SK-N-SH (cell line): ENCODE measurements at regions not wholly inside any gene's neighbourhood (a gene's known extent, or its start where the extent isn't known, plus 50 kb on each side); places are given as distances from the start of the nearest gene placed in this dataset.

ENCODE experiments used
- CHD2 ChIP-seq: fragments of 150-350 bp; IDR thresholded peaks from 2 replicates; pipeline ENCODE4 v1.6.1; 2018; ENCODE audit warnings: low read length; ENCODE audit not compliant: partially characterized antibody
- EZH2phosphoT487 ChIP-seq: fragments of 200-600 bp; sonication (generic); IDR thresholded peaks from 2 replicates; pipeline ENCODE4 v1.6.1; 2017; ENCODE audit warnings: low read depth, mixed run types, mild to moderate bottlenecking, antibody characterized with exemption, moderate library complexity, borderline replicate concordance
- FOXJ3 ChIP-seq: sonication (generic); formaldehyde crosslinking; IDR thresholded peaks from 2 replicates; pipeline ENCODE4 v1.5.1; 2020; ENCODE audit warnings: mild to moderate bottlenecking, missing genetic modification reagents
- GATA2 ChIP-seq: sonication (generic); formaldehyde crosslinking; IDR thresholded peaks from 2 replicates; pipeline ENCODE4 v1.5.0; 2020; ENCODE audit warnings: mild to moderate bottlenecking, missing genetic modification reagents
- NRF1 ChIP-seq: IDR thresholded peaks from 2 replicates; pipeline ENCODE4 v1.6.1; 2012; ENCODE audit warnings: low read depth, mild to moderate bottlenecking, low read length
- POLR2AphosphoS5 ChIP-seq: IDR thresholded peaks from 2 replicates; pipeline ENCODE4 v1.6.1; 2012; ENCODE audit warnings: low read depth, low read length
- RFX5 ChIP-seq: IDR thresholded peaks from 2 replicates; pipeline ENCODE4 v1.6.1; 2012; ENCODE audit warnings: mild to moderate bottlenecking, improper control_type of control experiment, low read length
- SIN3A ChIP-seq: IDR thresholded peaks from 2 replicates; pipeline ENCODE4 v1.6.1; 2012; ENCODE audit warnings: low read depth, mild to moderate bottlenecking, low read length, moderate library complexity, borderline replicate concordance
- TF ChIP-seq, protein P1 (sequence below): fragments of 200-600 bp; sonication (generic); IDR thresholded peaks from 2 replicates; pipeline ENCODE4 v1.6.1; 2017; ENCODE audit warnings: antibody characterized with exemption, mild to moderate bottlenecking, moderate library complexity
- TF ChIP-seq, protein P2 (sequence below): IDR thresholded peaks from 2 replicates; pipeline ENCODE4 v1.4.0; 2012; ENCODE audit warnings: low read depth, borderline replicate concordance
- TF ChIP-seq, protein P3 (sequence below): IDR thresholded peaks from 2 replicates; pipeline ENCODE4 v1.6.1; 2012; ENCODE audit warnings: mild to moderate bottlenecking, low read depth, low read length, moderate library complexity
- TF ChIP-seq, protein P4 (sequence below): IDR thresholded peaks from 2 replicates; pipeline ENCODE4 v1.4.0; 2012; ENCODE audit warnings: low read depth

DNA sequence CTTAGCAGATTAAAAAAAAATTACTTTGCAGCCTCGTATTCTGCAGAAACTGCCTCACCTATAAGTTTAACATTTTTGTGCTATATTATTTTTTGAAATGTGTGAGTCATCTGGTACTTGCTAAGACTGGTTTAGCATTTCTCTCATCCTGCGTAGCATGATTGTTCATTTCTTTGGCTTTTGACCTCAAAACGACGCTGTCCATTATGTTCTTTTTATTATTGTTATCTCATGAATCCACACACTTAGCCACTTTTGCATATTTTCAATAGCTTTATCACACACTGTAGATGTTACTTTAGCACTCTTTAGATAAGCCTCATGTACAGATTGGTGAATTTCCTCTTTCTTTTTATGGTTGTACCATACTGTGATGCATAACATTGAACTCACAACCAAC is 1004.9 kb upstream of the NCAM2 start:
- TF ChIP-seq, protein P1, sequence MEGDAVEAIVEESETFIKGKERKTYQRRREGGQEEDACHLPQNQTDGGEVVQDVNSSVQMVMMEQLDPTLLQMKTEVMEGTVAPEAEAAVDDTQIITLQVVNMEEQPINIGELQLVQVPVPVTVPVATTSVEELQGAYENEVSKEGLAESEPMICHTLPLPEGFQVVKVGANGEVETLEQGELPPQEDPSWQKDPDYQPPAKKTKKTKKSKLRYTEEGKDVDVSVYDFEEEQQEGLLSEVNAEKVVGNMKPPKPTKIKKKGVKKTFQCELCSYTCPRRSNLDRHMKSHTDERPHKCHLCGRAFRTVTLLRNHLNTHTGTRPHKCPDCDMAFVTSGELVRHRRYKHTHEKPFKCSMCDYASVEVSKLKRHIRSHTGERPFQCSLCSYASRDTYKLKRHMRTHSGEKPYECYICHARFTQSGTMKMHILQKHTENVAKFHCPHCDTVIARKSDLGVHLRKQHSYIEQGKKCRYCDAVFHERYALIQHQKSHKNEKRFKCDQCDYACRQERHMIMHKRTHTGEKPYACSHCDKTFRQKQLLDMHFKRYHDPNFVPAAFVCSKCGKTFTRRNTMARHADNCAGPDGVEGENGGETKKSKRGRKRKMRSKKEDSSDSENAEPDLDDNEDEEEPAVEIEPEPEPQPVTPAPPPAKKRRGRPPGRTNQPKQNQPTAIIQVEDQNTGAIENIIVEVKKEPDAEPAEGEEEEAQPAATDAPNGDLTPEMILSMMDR, result no peak
- TF ChIP-seq NRF1 (no peak), POLR2AphosphoS5 (no peak), EZH2phosphoT487 (no peak), CHD2 (no peak), FOXJ3 (no peak), SIN3A (no peak), GATA2 (CRISPR knock-in tag) (no peak), RFX5 (no peak)
- TF ChIP-seq, protein P2, sequence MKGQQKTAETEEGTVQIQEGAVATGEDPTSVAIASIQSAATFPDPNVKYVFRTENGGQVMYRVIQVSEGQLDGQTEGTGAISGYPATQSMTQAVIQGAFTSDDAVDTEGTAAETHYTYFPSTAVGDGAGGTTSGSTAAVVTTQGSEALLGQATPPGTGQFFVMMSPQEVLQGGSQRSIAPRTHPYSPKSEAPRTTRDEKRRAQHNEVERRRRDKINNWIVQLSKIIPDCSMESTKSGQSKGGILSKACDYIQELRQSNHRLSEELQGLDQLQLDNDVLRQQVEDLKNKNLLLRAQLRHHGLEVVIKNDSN, result no peak
- TF ChIP-seq, protein P3, sequence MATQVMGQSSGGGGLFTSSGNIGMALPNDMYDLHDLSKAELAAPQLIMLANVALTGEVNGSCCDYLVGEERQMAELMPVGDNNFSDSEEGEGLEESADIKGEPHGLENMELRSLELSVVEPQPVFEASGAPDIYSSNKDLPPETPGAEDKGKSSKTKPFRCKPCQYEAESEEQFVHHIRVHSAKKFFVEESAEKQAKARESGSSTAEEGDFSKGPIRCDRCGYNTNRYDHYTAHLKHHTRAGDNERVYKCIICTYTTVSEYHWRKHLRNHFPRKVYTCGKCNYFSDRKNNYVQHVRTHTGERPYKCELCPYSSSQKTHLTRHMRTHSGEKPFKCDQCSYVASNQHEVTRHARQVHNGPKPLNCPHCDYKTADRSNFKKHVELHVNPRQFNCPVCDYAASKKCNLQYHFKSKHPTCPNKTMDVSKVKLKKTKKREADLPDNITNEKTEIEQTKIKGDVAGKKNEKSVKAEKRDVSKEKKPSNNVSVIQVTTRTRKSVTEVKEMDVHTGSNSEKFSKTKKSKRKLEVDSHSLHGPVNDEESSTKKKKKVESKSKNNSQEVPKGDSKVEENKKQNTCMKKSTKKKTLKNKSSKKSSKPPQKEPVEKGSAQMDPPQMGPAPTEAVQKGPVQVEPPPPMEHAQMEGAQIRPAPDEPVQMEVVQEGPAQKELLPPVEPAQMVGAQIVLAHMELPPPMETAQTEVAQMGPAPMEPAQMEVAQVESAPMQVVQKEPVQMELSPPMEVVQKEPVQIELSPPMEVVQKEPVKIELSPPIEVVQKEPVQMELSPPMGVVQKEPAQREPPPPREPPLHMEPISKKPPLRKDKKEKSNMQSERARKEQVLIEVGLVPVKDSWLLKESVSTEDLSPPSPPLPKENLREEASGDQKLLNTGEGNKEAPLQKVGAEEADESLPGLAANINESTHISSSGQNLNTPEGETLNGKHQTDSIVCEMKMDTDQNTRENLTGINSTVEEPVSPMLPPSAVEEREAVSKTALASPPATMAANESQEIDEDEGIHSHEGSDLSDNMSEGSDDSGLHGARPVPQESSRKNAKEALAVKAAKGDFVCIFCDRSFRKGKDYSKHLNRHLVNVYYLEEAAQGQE, result no peak
- TF ChIP-seq, protein P4, sequence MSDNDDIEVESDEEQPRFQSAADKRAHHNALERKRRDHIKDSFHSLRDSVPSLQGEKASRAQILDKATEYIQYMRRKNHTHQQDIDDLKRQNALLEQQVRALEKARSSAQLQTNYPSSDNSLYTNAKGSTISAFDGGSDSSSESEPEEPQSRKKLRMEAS, result no peak
